CD4-positive, alpha-beta memory T cell (primary cell): ENCODE measurements at regions not wholly inside any gene's neighbourhood (a gene's known extent, or its start where the extent isn't known, plus 50 kb on each side); places are given as distances from the start of the nearest gene placed in this dataset.

Experiments used
- CTCF ChIA-PET: fragments of 350-600 bp; sonication (Branson Sonifier 250); formaldehyde crosslinking; loops from one replicate; lab custom pipeline; 2021; ENCODE audit warnings: inconsistent platforms; ENCODE audit not compliant: partially characterized antibody; lab: Charles Lee
- POLR2A ChIA-PET: fragments of 350-600 bp; sonication (Branson Sonifier 250); formaldehyde crosslinking; loops from one replicate; lab custom pipeline; 2021; ENCODE audit not compliant: partially characterized antibody; lab: Charles Lee
- DNase-seq, 5 donors: peaks; one replicate each; pipeline versions ENCODE4 v3.0.0 to v3.0.0-alpha.2; 2020 to 2022; ENCODE audit warnings: mixed read lengths in 1 of 5
- H3K27ac ChIP-seq: one replicate; pipeline ENCODE4 v1.7.0; 2013; ENCODE audit warnings: low read depth, low read length
- H3K27me3 ChIP-seq: 2 replicates; pipeline ENCODE4 v1.7.0; 2013; ENCODE audit warnings: mild to moderate bottlenecking, low read length, moderate library complexity; ENCODE audit not compliant: insufficient read depth
- H3K36me3 ChIP-seq: 2 replicates; pipeline ENCODE4 v1.7.0; 2013; ENCODE audit warnings: mild to moderate bottlenecking, low read length, moderate library complexity; ENCODE audit not compliant: insufficient read depth
- H3K4me1 ChIP-seq: 2 replicates; pipeline ENCODE4 v1.7.0; 2013; ENCODE audit warnings: mild to moderate bottlenecking, low read length, moderate library complexity; ENCODE audit not compliant: insufficient read depth
- H3K4me3 ChIP-seq, 2 donors: one replicate each; pipeline ENCODE4 v1.7.0; 2013; ENCODE audit warnings: low read length in 2 of 2, mild to moderate bottlenecking in 1 of 2
- H3K9me3 ChIP-seq, 2 donors: one replicate each; pipeline ENCODE4 v1.7.0; 2013; ENCODE audit warnings: low read length in 2 of 2, control low read depth in 1 of 2; ENCODE audit not compliant: control insufficient read depth in 1 of 2
- H3K27ac Mint-ChIP-seq, 7 donors: one replicate each; pipeline ENCODE4 v1.8.0; 2020 to 2021; ENCODE audit warnings: mixed read lengths in 7 of 7, mild to moderate bottlenecking in 6 of 7, inconsistent platforms in 3 of 7, moderate library complexity in 3 of 7
- H3K27me3 Mint-ChIP-seq, 2 donors: one replicate each; pipeline ENCODE4 v1.8.0; 2020 to 2021; ENCODE audit warnings: mixed read lengths in 2 of 2
- H3K36me3 Mint-ChIP-seq, 2 donors: one replicate each; pipeline ENCODE4 v1.8.0; 2020 to 2021; ENCODE audit warnings: mixed read lengths in 2 of 2, inconsistent platforms in 1 of 2, mild to moderate bottlenecking in 1 of 2
- H3K4me1 Mint-ChIP-seq, 4 donors: one replicate each; pipeline ENCODE4 v1.8.0; 2020 to 2021; ENCODE audit warnings: mixed read lengths in 4 of 4, mild to moderate bottlenecking in 1 of 4
- H3K4me3 Mint-ChIP-seq, 8 donors: one replicate each; pipeline ENCODE4 v1.8.0; 2020 to 2021; ENCODE audit warnings: mixed read lengths in 8 of 8, mild to moderate bottlenecking in 7 of 8, moderate library complexity in 6 of 8, inconsistent platforms in 3 of 8
- H3K9me3 Mint-ChIP-seq, 8 donors: one replicate each; pipeline ENCODE4 v1.8.0; 2020 to 2021; ENCODE audit warnings: mixed read lengths in 8 of 8, mild to moderate bottlenecking in 5 of 8, inconsistent platforms in 3 of 8, moderate library complexity in 1 of 8
- intact Hi-C: fragments of 100-400 bp; cut with micrococcal nuclease; formaldehyde crosslinking; loops from one replicate; pipeline ENCODE4 v1.15.1; 2023

DNA sequence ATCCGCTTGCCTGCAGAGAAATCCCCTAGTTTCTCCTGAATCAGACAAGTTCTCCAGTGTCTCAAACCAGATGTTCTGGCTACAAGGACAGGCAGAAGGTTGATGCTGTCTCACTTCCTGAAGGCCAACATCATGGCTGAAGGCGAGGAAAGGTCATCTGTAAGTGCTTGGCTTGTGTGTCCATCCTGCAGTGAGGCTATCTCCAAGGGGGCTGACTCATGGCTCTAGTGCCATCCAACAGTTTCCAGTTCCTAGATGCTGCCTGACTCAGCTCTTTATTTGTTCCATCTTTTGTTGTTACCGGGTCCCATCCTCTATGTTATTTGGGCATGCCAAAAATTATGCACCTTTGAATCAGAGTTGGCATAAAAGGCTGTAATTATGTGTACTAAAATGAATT lies 232.1 kb upstream of the TBX3 start:
- no peaks in the 10 kb centered on the region for H3K36me3 Mint-ChIP-seq
- Histone ChIP-seq H3K4me1 (no peaks in the 10 kb centered on the region), H3K27me3 (no peaks in the 10 kb centered on the region), H3K36me3 (no peaks in the 10 kb centered on the region), H3K27ac (no peak overlapping the region), H3K4me3 (no peak overlapping the region), H3K9me3 (no peaks in the 10 kb centered on the region)
- H3K4me1 Mint-ChIP-seq, result no peaks in the 10 kb centered on the region
- no peaks in the 10 kb centered on the region for H3K27me3 Mint-ChIP-seq
- DNase-seq, result no peak
- H3K9me3 Mint-ChIP-seq, result peaks cover 0 to 21% (median 8%) of the 10 kb centered on the region in 8 donors
- CTCF ChIA-PET, result no interaction called here
- intact Hi-C loops, result no loop called here
- POLR2A ChIA-PET, result no interaction called here
- H3K27ac Mint-ChIP-seq, result no peak overlapping the region
- H3K4me3 Mint-ChIP-seq, result no peak overlapping the region

DNA sequence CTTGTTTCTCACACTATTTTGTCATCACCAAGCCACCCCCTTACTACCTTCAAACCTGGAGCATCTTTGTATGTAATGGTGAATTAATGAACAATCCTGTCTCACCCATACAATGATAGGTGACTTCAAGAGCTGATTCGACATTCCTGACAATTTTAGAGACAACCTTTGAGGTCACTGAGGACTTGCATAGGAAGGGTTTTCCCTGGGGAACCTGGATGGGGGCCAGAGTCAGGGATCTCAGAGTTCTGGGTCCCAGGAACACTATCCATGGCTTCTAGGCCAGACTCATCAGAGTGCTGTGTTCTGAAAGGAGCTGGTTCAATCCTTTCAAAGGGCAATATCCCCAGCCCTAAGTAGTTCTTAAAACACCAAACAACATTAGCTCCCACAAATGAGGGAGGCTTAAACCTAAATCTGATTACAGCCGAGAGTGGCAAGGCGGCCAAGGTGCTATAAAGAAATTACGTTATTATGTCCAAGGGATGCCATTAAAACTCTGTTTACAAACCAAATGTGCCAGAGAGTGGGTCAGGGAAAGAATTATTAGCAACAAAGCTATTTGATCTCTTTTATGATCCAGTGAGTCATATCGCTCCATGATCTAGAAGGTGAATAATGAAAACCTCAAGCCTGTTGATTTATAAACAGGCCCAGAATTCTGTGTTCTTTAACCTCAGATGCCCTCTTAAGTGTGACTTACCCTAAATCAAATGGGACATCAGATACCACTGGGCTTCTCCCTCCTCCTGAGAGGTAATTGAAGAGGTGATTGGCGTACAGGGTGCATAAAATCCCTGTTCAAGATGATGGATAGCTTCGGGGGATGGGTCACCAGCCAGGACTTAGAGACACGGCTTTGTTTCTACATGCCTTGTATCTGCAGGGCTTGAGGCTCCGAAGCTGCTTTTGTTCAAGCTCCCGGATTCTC lies 230.2 kb upstream of the TBX3 start:
- Histone ChIP-seq H3K27me3 (no peaks in the 10 kb centered on the region), H3K4me1 (no peaks in the 10 kb centered on the region), H3K27ac (no peak overlapping the region), H3K36me3 (no peaks in the 10 kb centered on the region), H3K4me3 (no peak overlapping the region), H3K9me3 (no peaks in the 10 kb centered on the region)
- no peak for DNase-seq
- ChIA-PET CTCF (no interaction called here), POLR2A (no interaction called here)
- peaks cover 0 to 23% (median 9%) of the 10 kb centered on the region in 8 donors for H3K9me3 Mint-ChIP-seq
- H3K27me3 Mint-ChIP-seq, result no peaks in the 10 kb centered on the region
- H3K27ac Mint-ChIP-seq, result no peak overlapping the region
- H3K4me3 Mint-ChIP-seq, result no peak overlapping the region
- H3K36me3 Mint-ChIP-seq, result no peaks in the 10 kb centered on the region
- intact Hi-C loops, result no loop called here
- H3K4me1 Mint-ChIP-seq, result no peaks in the 10 kb centered on the region

- CTCF ChIA-PET, result no interaction called here
These were observed 228.8 kb upstream of the TBX3 start for GRCh38 chr12:114912811-114913210.

GRCh38 chr12:114911196-114911595 lies 227.2 kb upstream of the TBX3 start:
- intact Hi-C loops, result no loop called here
- H3K27me3 Mint-ChIP-seq, result no peaks in the 10 kb centered on the region
- peaks cover 0 to 23% (median 5%) of the 10 kb centered on the region in 8 donors for H3K9me3 Mint-ChIP-seq
- no peaks in the 10 kb centered on the region for H3K36me3 ChIP-seq
- no peaks in the 10 kb centered on the region for H3K36me3 Mint-ChIP-seq
- ChIA-PET CTCF (no interaction called here), POLR2A (no interaction called here)
- no peaks in the 10 kb centered on the region for H3K4me1 Mint-ChIP-seq
- no peak overlapping the region for H3K4me3 Mint-ChIP-seq
- no peak for DNase-seq
- H3K4me1 ChIP-seq, result no peaks in the 10 kb centered on the region
- H3K27ac ChIP-seq, result no peak overlapping the region
- no peaks in the 10 kb centered on the region for H3K9me3 ChIP-seq
- no peak overlapping the region for H3K4me3 ChIP-seq
- H3K27me3 ChIP-seq, result no peaks in the 10 kb centered on the region
- H3K27ac Mint-ChIP-seq, result no peak overlapping the region

More at GRCh38 chr12:114912811-114913210, 228.8 kb upstream of the TBX3 start:
- Mint-ChIP-seq H3K27ac (no peak overlapping the region), H3K36me3 (no peaks in the 10 kb centered on the region), H3K9me3 (peaks cover 0 to 23% (median 8%) of the 10 kb centered on the region in 8 donors), H3K4me3 (no peak overlapping the region), H3K27me3 (no peaks in the 10 kb centered on the region), H3K4me1 (no peaks in the 10 kb centered on the region)
- intact Hi-C loops, result no loop called here
- Histone ChIP-seq H3K36me3 (no peaks in the 10 kb centered on the region), H3K4me1 (no peaks in the 10 kb centered on the region), H3K9me3 (no peaks in the 10 kb centered on the region), H3K27ac (no peak overlapping the region), H3K27me3 (no peaks in the 10 kb centered on the region), H3K4me3 (no peak overlapping the region)
- POLR2A ChIA-PET, result no interaction called here
- no peak for DNase-seq

- H3K36me3 ChIP-seq, result no peaks in the 10 kb centered on the region
- no peaks in the 10 kb centered on the region for H3K36me3 Mint-ChIP-seq
- H3K4me3 Mint-ChIP-seq, result no peak overlapping the region
- no peaks in the 10 kb centered on the region for H3K27me3 ChIP-seq
- no peak overlapping the region for H3K27ac Mint-ChIP-seq
- POLR2A ChIA-PET, result no interaction called here
- CTCF ChIA-PET, result no interaction called here
- intact Hi-C loops, result no loop called here
- no peaks in the 10 kb centered on the region for H3K4me1 Mint-ChIP-seq
- H3K4me3 ChIP-seq, result no peak overlapping the region
- H3K27me3 Mint-ChIP-seq, result no peaks in the 10 kb centered on the region
- H3K9me3 Mint-ChIP-seq, result peaks cover 0 to 7% (median under 1%) of the 10 kb centered on the region in 8 donors
- DNase-seq, result no peak
- no peaks in the 10 kb centered on the region for H3K9me3 ChIP-seq
- H3K27ac ChIP-seq, result no peak overlapping the region
- H3K4me1 ChIP-seq, result no peaks in the 10 kb centered on the region
These were observed 220.5 kb upstream of the TBX3 start for GRCh38 chr12:114904254-114905003.

GRCh38 chr12:114903083-114903691 lies 219.2 kb upstream of the TBX3 start:
- POLR2A ChIA-PET, result no interaction called here
- no peak overlapping the region for H3K4me3 ChIP-seq
- Mint-ChIP-seq H3K27me3 (no peaks in the 10 kb centered on the region), H3K9me3 (peaks cover 0 to 6% (median 3%) of the 10 kb centered on the region in 8 donors), H3K4me1 (no peaks in the 10 kb centered on the region), H3K36me3 (no peaks in the 10 kb centered on the region), H3K4me3 (no peak overlapping the region), H3K27ac (no peak overlapping the region)
- no peaks in the 10 kb centered on the region for H3K4me1 ChIP-seq
- H3K27me3 ChIP-seq, result no peaks in the 10 kb centered on the region
- CTCF ChIA-PET, result no interaction called here
- no peaks in the 10 kb centered on the region for H3K36me3 ChIP-seq
- H3K27ac ChIP-seq, result no peak overlapping the region
- no peak for DNase-seq
- no peaks in the 10 kb centered on the region for H3K9me3 ChIP-seq
- intact Hi-C loops, result no loop called here

GRCh38 chr12:114902665-114903064 lies 218.7 kb upstream of the TBX3 start:
- no peak overlapping the region for H3K4me3 ChIP-seq
- H3K27ac Mint-ChIP-seq, result no peak overlapping the region
- no peaks in the 10 kb centered on the region for H3K4me1 ChIP-seq
- no peaks in the 10 kb centered on the region for H3K36me3 ChIP-seq
- H3K27me3 Mint-ChIP-seq, result no peaks in the 10 kb centered on the region
- H3K4me1 Mint-ChIP-seq, result no peaks in the 10 kb centered on the region
- H3K9me3 ChIP-seq, result no peaks in the 10 kb centered on the region
- DNase-seq, result no peak
- peaks cover 0 to 9% (median 3%) of the 10 kb centered on the region in 8 donors for H3K9me3 Mint-ChIP-seq
- intact Hi-C loops, result no loop called here
- no peak overlapping the region for H3K27ac ChIP-seq
- POLR2A ChIA-PET, result no interaction called here
- CTCF ChIA-PET, result no interaction called here
- H3K36me3 Mint-ChIP-seq, result no peaks in the 10 kb centered on the region
- H3K4me3 Mint-ChIP-seq, result no peak overlapping the region
- no peaks in the 10 kb centered on the region for H3K27me3 ChIP-seq
